ENCODE measurements at regions not wholly inside any gene's neighbourhood (a gene's known extent, or its start where the extent isn't known, plus 50 kb on each side); places are given as distances from the start of the nearest gene placed in this dataset.

GRCh38 chr6:92706976-92707375, 712.4 kb downstream of the EPHA7 start:
- no peak for DNase-seq

GRCh38 chr6:92701425-92702096, 717.8 kb downstream of the EPHA7 start:
- DNase-seq = no peak

- no peak for DNase-seq
Measured at GRCh38 chr6:92700411-92700810, 718.9 kb downstream of the EPHA7 start.

GRCh38 chr6:92690997-92691599, 728.3 kb downstream of the EPHA7 start:
- no peak for DNase-seq

- DNase-seq = no peak
Measured at GRCh38 chr6:92688342-92688741, 731.0 kb downstream of the EPHA7 start.

- DNase-seq = no peak
Measured at GRCh38 chr6:92687278-92687677, 732.1 kb downstream of the EPHA7 start.

- DNase-seq = no peak
Measured at GRCh38 chr6:92684386-92684785, 735.0 kb downstream of the EPHA7 start.

- DNase-seq = no peak
Measured at GRCh38 chr6:92683748-92684147, 735.6 kb downstream of the EPHA7 start.

GRCh38 chr6:92682516-92683398, 736.6 kb downstream of the EPHA7 start:
- DNase-seq = no peak

GRCh38 chr6:92681401-92681800, 738.0 kb downstream of the EPHA7 start:
- no peak for DNase-seq

- DNase-seq = peak; percentile 4
Measured at GRCh38 chr6:92671462-92671861, 747.9 kb downstream of the EPHA7 start.

- no peak for DNase-seq
Measured at GRCh38 chr6:92667843-92668242, 751.5 kb downstream of the EPHA7 start.

GRCh38 chr6:92648364-92649086, 770.8 kb downstream of the EPHA7 start:
- DNase-seq = no peak

GRCh38 chr6:92647630-92648029, 771.7 kb downstream of the EPHA7 start:
- no peak for DNase-seq

- DNase-seq = peak; percentile 50
Measured at GRCh38 chr6:92644104-92644791, 775.1 kb downstream of the EPHA7 start.

- no peak for DNase-seq
Measured at GRCh38 chr6:92635553-92636153, 783.7 kb downstream of the EPHA7 start.

- no peak for DNase-seq
Measured at GRCh38 chr6:92634561-92634960, 784.8 kb downstream of the EPHA7 start.

- DNase-seq = no peak
Measured at GRCh38 chr6:92623431-92623830, 795.9 kb downstream of the EPHA7 start.

- no peak for DNase-seq
Measured at GRCh38 chr6:92617721-92618120, 801.6 kb downstream of the EPHA7 start.

GRCh38 chr6:92608751-92609150, 810.6 kb downstream of the EPHA7 start:
- no peak for DNase-seq

GRCh38 chr6:92593201-92593600, 826.2 kb downstream of the EPHA7 start:
- DNase-seq = no peak

- no peak for DNase-seq
Measured at GRCh38 chr6:92589996-92590395, 829.4 kb downstream of the EPHA7 start.

Measured in hematopoietic multipotent progenitor cell treated with erythropoietin and hydrocortisone succinate and interleukin-3 and kit ligand, for 6 days (in vitro differentiated cells).